ENCODE measurements at regions not wholly inside any gene's neighbourhood (a gene's known extent, or its start where the extent isn't known, plus 50 kb on each side); places are given as distances from the start of the nearest gene placed in this dataset.

GRCh38 chr5:44613936-44614335 lies 194.8 kb upstream of the MRPS30 start:
- Histone ChIP-seq H4K20me1 (ENCODE audit: insufficient read depth, low read length) (no peaks in the 10 kb centered on the region), H3K4me3 (ENCODE audit: insufficient read depth, low read depth, low read length) (no peak overlapping the region), H3K9ac (ENCODE audit: low read length) (no peak overlapping the region), H3K79me2 (ENCODE audit: insufficient read depth, low read length) (no peaks in the 10 kb centered on the region), H3K27ac (ENCODE audit: low read depth, low read length) (no peak overlapping the region), H2AFZ (ENCODE audit: low read depth, low read length) (no peak overlapping the region), H3K36me3 (ENCODE audit: insufficient read depth, low read length) (no peaks in the 10 kb centered on the region), H3K4me2 (ENCODE audit: low read length) (no peak overlapping the region), H3K27me3 (ENCODE audit: insufficient read depth, low read length) (no peaks in the 10 kb centered on the region), H3K4me1 (ENCODE audit: insufficient read depth, low read length) (no peaks in the 10 kb centered on the region), H3K9me3 (ENCODE audit: insufficient read depth, low read depth, low read length) (no peaks in the 10 kb centered on the region)
- no peaks in the 10 kb centered on the region for H3K9me3 Mint-ChIP-seq (ENCODE audit: unreplicated experiment)
- no peaks in the 10 kb centered on the region for H3K27me3 Mint-ChIP-seq (ENCODE audit: low read depth, unreplicated experiment)
- no peak overlapping the region for H3K4me3 Mint-ChIP-seq (ENCODE audit: unreplicated experiment)
- FAIRE-seq (no peak), DNase-seq (ENCODE audit: low read depth) (no peak)
- H3K4me1 Mint-ChIP-seq (ENCODE audit: low read depth, unreplicated experiment) = no peaks in the 10 kb centered on the region
- H3K27ac Mint-ChIP-seq (ENCODE audit: unreplicated experiment) = no peak overlapping the region
- TF ChIP-seq CTCF (IDR thresholded peaks at IDR 0.05; ENCODE audit: insufficient read depth, low read depth, low read length) = no peak
- H3K36me3 Mint-ChIP-seq (ENCODE audit: low read depth, unreplicated experiment) = no peaks in the 10 kb centered on the region

- no peaks in the 10 kb centered on the region for H4K20me1 ChIP-seq (ENCODE audit: insufficient read depth, low read length)
- no peak overlapping the region for H3K27ac ChIP-seq (ENCODE audit: low read depth, low read length)
- no peak overlapping the region for H2AFZ ChIP-seq (ENCODE audit: low read depth, low read length)
- Mint-ChIP-seq H3K4me1 (ENCODE audit: low read depth, unreplicated experiment) (no peaks in the 10 kb centered on the region), H3K27me3 (ENCODE audit: low read depth, unreplicated experiment) (no peaks in the 10 kb centered on the region), H3K4me3 (ENCODE audit: unreplicated experiment) (no peak overlapping the region), H3K27ac (ENCODE audit: unreplicated experiment) (no peak overlapping the region), H3K9me3 (ENCODE audit: unreplicated experiment) (no peaks in the 10 kb centered on the region), H3K36me3 (ENCODE audit: low read depth, unreplicated experiment) (no peaks in the 10 kb centered on the region)
- TF ChIP-seq EZH2 (IDR thresholded peaks at IDR 0.05; ENCODE audit: insufficient read depth, low read length) (no peak), CTCF (IDR thresholded peaks at IDR 0.05; ENCODE audit: insufficient read depth, low read depth, low read length) (no peak)
- H3K27me3 ChIP-seq (ENCODE audit: insufficient read depth, low read length) = no peaks in the 10 kb centered on the region
- no peak overlapping the region for H3K4me2 ChIP-seq (ENCODE audit: low read length)
- DNase-seq (ENCODE audit: low read depth) (no peak), FAIRE-seq (no peak)
- H3K4me1 ChIP-seq (ENCODE audit: insufficient read depth, low read length) = no peaks in the 10 kb centered on the region
- H3K79me2 ChIP-seq (ENCODE audit: insufficient read depth, low read length) = no peaks in the 10 kb centered on the region
- no peaks in the 10 kb centered on the region for H3K36me3 ChIP-seq (ENCODE audit: insufficient read depth, low read length)
- no peak overlapping the region for H3K9ac ChIP-seq (ENCODE audit: low read length)
- H3K4me3 ChIP-seq (ENCODE audit: insufficient read depth, low read depth, low read length) = no peak overlapping the region
- no peaks in the 10 kb centered on the region for H3K9me3 ChIP-seq (ENCODE audit: insufficient read depth, low read depth, low read length)
Measured at GRCh38 chr5:44605926-44606325, 202.8 kb upstream of the MRPS30 start.

- Histone ChIP-seq H3K27me3 (ENCODE audit: insufficient read depth, low read length) (no peaks in the 10 kb centered on the region), H3K4me3 (ENCODE audit: insufficient read depth, low read depth, low read length) (no peak overlapping the region), H3K4me2 (ENCODE audit: low read length) (no peak overlapping the region), H2AFZ (ENCODE audit: low read depth, low read length) (no peak overlapping the region), H3K4me1 (ENCODE audit: insufficient read depth, low read length) (no peaks in the 10 kb centered on the region), H3K79me2 (ENCODE audit: insufficient read depth, low read length) (no peaks in the 10 kb centered on the region), H3K27ac (ENCODE audit: low read depth, low read length) (no peak overlapping the region), H3K9ac (ENCODE audit: low read length) (no peak overlapping the region), H4K20me1 (ENCODE audit: insufficient read depth, low read length) (no peaks in the 10 kb centered on the region), H3K9me3 (ENCODE audit: insufficient read depth, low read depth, low read length) (no peaks in the 10 kb centered on the region), H3K36me3 (ENCODE audit: insufficient read depth, low read length) (no peaks in the 10 kb centered on the region)
- Mint-ChIP-seq H3K27me3 (ENCODE audit: low read depth, unreplicated experiment) (no peaks in the 10 kb centered on the region), H3K36me3 (ENCODE audit: low read depth, unreplicated experiment) (no peaks in the 10 kb centered on the region), H3K4me1 (ENCODE audit: low read depth, unreplicated experiment) (no peaks in the 10 kb centered on the region), H3K4me3 (ENCODE audit: unreplicated experiment) (no peak overlapping the region), H3K27ac (ENCODE audit: unreplicated experiment) (no peak overlapping the region), H3K9me3 (ENCODE audit: unreplicated experiment) (peaks cover 3% of the 10 kb centered on the region)
- TF ChIP-seq EZH2 (IDR thresholded peaks at IDR 0.05; ENCODE audit: insufficient read depth, low read length) (no peak), CTCF (IDR thresholded peaks at IDR 0.05; ENCODE audit: insufficient read depth, low read depth, low read length) (no peak)
- DNase-seq (ENCODE audit: low read depth) (no peak), FAIRE-seq (no peak)
Measured at GRCh38 chr5:44603496-44604272, 205.1 kb upstream of the MRPS30 start.

All from astrocyte (in vitro differentiated cells and primary cell).